Suprapubic skin (tissue), 3 donors: ENCODE measurements at regions not wholly inside any gene's neighbourhood (a gene's known extent, or its start where the extent isn't known, plus 50 kb on each side); places are given as distances from the start of the nearest gene placed in this dataset.

Source experiments
- EP300 ChIP-seq: sonication (generic); formaldehyde crosslinking; IDR thresholded peaks from one replicate; pipeline ENCODE4 v1.6.1; 2017; ENCODE audit warnings: antibody characterized with exemption
- POLR2A ChIP-seq, 2 donors: fragments of 450-650 bp; IDR thresholded peaks; one replicate each; pipeline ENCODE4 v1.6.1; 2017; ENCODE audit warnings: antibody characterized with exemption in 2 of 2, mild to moderate bottlenecking in 2 of 2, moderate library complexity in 2 of 2
- TF ChIP-seq, protein P1 (sequence below), 2 donors: fragments of 200-600 bp in 1 of 2; fragments of 450-650 bp in 1 of 2; sonication (generic) in 1 of 2; IDR thresholded peaks; one replicate each; pipeline ENCODE4 v1.5.1; 2016 to 2019; ENCODE audit warnings: antibody characterized with exemption in 2 of 2, mild to moderate bottlenecking in 1 of 2, moderate library complexity in 1 of 2

GRCh38 chr2:120679526-120679925, 56.1 kb upstream of the GLI2 start:
- TF ChIP-seq, protein P1, sequence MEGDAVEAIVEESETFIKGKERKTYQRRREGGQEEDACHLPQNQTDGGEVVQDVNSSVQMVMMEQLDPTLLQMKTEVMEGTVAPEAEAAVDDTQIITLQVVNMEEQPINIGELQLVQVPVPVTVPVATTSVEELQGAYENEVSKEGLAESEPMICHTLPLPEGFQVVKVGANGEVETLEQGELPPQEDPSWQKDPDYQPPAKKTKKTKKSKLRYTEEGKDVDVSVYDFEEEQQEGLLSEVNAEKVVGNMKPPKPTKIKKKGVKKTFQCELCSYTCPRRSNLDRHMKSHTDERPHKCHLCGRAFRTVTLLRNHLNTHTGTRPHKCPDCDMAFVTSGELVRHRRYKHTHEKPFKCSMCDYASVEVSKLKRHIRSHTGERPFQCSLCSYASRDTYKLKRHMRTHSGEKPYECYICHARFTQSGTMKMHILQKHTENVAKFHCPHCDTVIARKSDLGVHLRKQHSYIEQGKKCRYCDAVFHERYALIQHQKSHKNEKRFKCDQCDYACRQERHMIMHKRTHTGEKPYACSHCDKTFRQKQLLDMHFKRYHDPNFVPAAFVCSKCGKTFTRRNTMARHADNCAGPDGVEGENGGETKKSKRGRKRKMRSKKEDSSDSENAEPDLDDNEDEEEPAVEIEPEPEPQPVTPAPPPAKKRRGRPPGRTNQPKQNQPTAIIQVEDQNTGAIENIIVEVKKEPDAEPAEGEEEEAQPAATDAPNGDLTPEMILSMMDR (IDR thresholded peaks at IDR 0.05) = no peak
- TF ChIP-seq POLR2A (IDR thresholded peaks at IDR 0.05) (no peak), EP300 (no peak)
